SH-SY5Y (cell line): ENCODE measurements at regions not wholly inside any gene's neighbourhood (a gene's known extent, or its start where the extent isn't known, plus 50 kb on each side); places are given as distances from the start of the nearest gene placed in this dataset.

Experiments
- GATA2 ChIP-seq: IDR thresholded peaks from 2 replicates; pipeline ENCODE4 v1.6.1; 2011; ENCODE audit warnings: mild to moderate bottlenecking, low read depth, low read length
- GATA3 ChIP-seq: IDR thresholded peaks from 2 replicates; pipeline ENCODE4 v1.6.1; 2011; ENCODE audit warnings: low read depth, mild to moderate bottlenecking, low read length, moderate library complexity

- no peak for TF ChIP-seq GATA2
- TF ChIP-seq GATA3: no peak
Measured at GRCh38 chr11:116601814-116602636, 170.8 kb downstream of the BUD13 start.
